IMR-90 (cell line): ENCODE measurements at regions not wholly inside any gene's neighbourhood (a gene's known extent, or its start where the extent isn't known, plus 50 kb on each side); places are given as distances from the start of the nearest gene placed in this dataset.

Experiments used
- ATAC-seq: fragments of 200-7000 bp; cut with Tn5 transposase; 2 replicates; pipeline ENCODE4 v1.9.1; 2020; ENCODE audit warnings: low read depth, mild to moderate bottlenecking, moderate library complexity
- BruUV-seq: library from RNA; stranded (reverse); fragments of 400-500 nt; replicated peaks from 2 replicates; lab custom pipeline; 2021; lab: Mats Ljungman, UMichigan
- CTCF ChIA-PET: fragments of 300-600 bp; formaldehyde crosslinking; extraction: SDS; loops from one replicate; lab custom pipeline; 2021; ENCODE audit warnings: antibody characterized with exemption; lab: Yijun Ruan, JAX
- POLR2A ChIA-PET: fragments of 300-600 bp; sonication (Branson Sonifier 250); formaldehyde crosslinking; loops from one replicate; lab custom pipeline; 2022; ENCODE audit warnings: antibody characterized with exemption; ENCODE audit not compliant: unreplicated experiment; lab: Charles Lee
- DNase-seq: peaks from one replicate; pipeline ENCODE4 v3.0.0; 2013
- H2AFZ ChIP-seq: replicated peaks from 2 replicates; pipeline ENCODE3; 2013; ENCODE audit warnings: low read length, mild to moderate bottlenecking; ENCODE audit not compliant: poor library complexity
- H2AK5ac ChIP-seq: 2 replicates; pipeline ENCODE4 v1.6.1; 2013; ENCODE audit warnings: low read depth, low read length, inconsistent platforms
- H2AK9ac ChIP-seq: replicated peaks from 2 replicates; pipeline ENCODE3; 2013; ENCODE audit warnings: mild to moderate bottlenecking, low read depth, low read length, moderate library complexity; ENCODE audit not compliant: poor library complexity
- H2BK120ac ChIP-seq: 2 replicates; pipeline ENCODE4 v1.6.1; 2013; ENCODE audit warnings: low read depth, low read length, inconsistent platforms
- H2BK15ac ChIP-seq: 3 replicates; pipeline ENCODE4 v1.6.1; 2013; ENCODE audit warnings: low read depth, low read length, inconsistent platforms
- H2BK20ac ChIP-seq: 2 replicates; pipeline ENCODE4 v1.6.1; 2013; ENCODE audit warnings: low read depth, mild to moderate bottlenecking, inconsistent platforms, low read length, moderate library complexity
- H2BK5ac ChIP-seq: 2 replicates; pipeline ENCODE4 v1.6.1; 2013; ENCODE audit warnings: mild to moderate bottlenecking, low read depth, low read length, inconsistent platforms; ENCODE audit not compliant: poor library complexity, severe bottlenecking
- H3K14ac ChIP-seq: replicated peaks from 2 replicates; pipeline ENCODE4 v1.6.1; 2013; ENCODE audit warnings: low read depth, low read length, inconsistent platforms
- H3K18ac ChIP-seq: 2 replicates; pipeline ENCODE4 v1.6.1; 2013; ENCODE audit warnings: low read depth, low read length, control low read depth
- H3K23ac ChIP-seq: 2 replicates; pipeline ENCODE4 v1.6.1; 2013; ENCODE audit warnings: low read depth, low read length, inconsistent platforms
- H3K27ac ChIP-seq: 2 replicates; pipeline ENCODE4 v1.5.1; 2013; ENCODE audit warnings: mild to moderate bottlenecking, control low read depth, low read length; ENCODE audit not compliant: insufficient read depth
- H3K27me3 ChIP-seq: 2 replicates; pipeline ENCODE4 v1.6.1; 2013; ENCODE audit warnings: low read length; ENCODE audit not compliant: control insufficient read depth, insufficient read depth
- H3K36me3 ChIP-seq: 2 replicates; pipeline ENCODE4 v1.6.1; 2013; ENCODE audit warnings: low read length, mixed read lengths; ENCODE audit not compliant: control insufficient read depth, insufficient read depth
- H3K4ac ChIP-seq: 2 replicates; pipeline ENCODE4 v1.6.1; 2013; ENCODE audit warnings: low read depth, low read length, inconsistent platforms
- H3K4me1 ChIP-seq: 2 replicates; pipeline ENCODE4 v1.6.1; 2013; ENCODE audit warnings: low read length, mixed read lengths; ENCODE audit not compliant: control insufficient read depth, insufficient read depth
- H3K4me2 ChIP-seq: 2 replicates; pipeline ENCODE4 v1.6.1; 2013; ENCODE audit warnings: low read depth, mild to moderate bottlenecking, control low read depth, low read length, moderate library complexity
- H3K4me3 ChIP-seq: 2 replicates; pipeline ENCODE4 v1.5.1; 2013; ENCODE audit warnings: low read depth, mild to moderate bottlenecking, control low read depth, low read length, moderate library complexity; ENCODE audit not compliant: insufficient read depth
- H3K56ac ChIP-seq: 2 replicates; pipeline ENCODE4 v1.6.1; 2013; ENCODE audit warnings: low read length, inconsistent platforms; ENCODE audit not compliant: insufficient read depth; ENCODE audit errors: extremely low read depth
- H3K79me1 ChIP-seq, 2 experiments: 2 replicates each; pipeline ENCODE4 v1.6.1; 2013; ENCODE audit warnings: low read length in 2 of 2, inconsistent platforms in 1 of 2, low read depth in 1 of 2
- H3K9ac ChIP-seq: 2 replicates; pipeline ENCODE4 v1.6.1; 2013; ENCODE audit warnings: low read depth, low read length, control low read depth
- H3K9me1 ChIP-seq: 2 replicates; pipeline ENCODE4 v1.6.1; 2013; ENCODE audit warnings: low read length, inconsistent platforms; ENCODE audit not compliant: insufficient read depth
- H3K9me3 ChIP-seq: 2 replicates; pipeline ENCODE4 v1.6.1; 2013; ENCODE audit warnings: low read length; ENCODE audit not compliant: control insufficient read depth, insufficient read depth
- H4K20me1 ChIP-seq: 2 replicates; pipeline ENCODE4 v1.6.1; 2013; ENCODE audit warnings: low read length, inconsistent platforms; ENCODE audit not compliant: insufficient read depth
- H4K5ac ChIP-seq: 2 replicates; pipeline ENCODE4 v1.6.1; 2013; ENCODE audit warnings: mild to moderate bottlenecking, low read depth, low read length, control low read depth
- H4K8ac ChIP-seq, 2 experiments: 2 replicates each; pipeline ENCODE4 v1.6.1; 2013; ENCODE audit warnings: low read depth in 2 of 2, low read length in 2 of 2, control low read depth in 1 of 2, inconsistent platforms in 1 of 2
- H4K91ac ChIP-seq: 2 replicates; pipeline ENCODE4 v1.6.1; 2013; ENCODE audit warnings: low read depth, low read length, inconsistent platforms; ENCODE audit not compliant: insufficient read depth
- BHLHE40 ChIP-seq: fragments of 150-350 bp; IDR thresholded peaks from 2 replicates; pipeline ENCODE4 v1.6.1; 2016; ENCODE audit warnings: mild to moderate bottlenecking, low read depth, low read length
- CEBPB ChIP-seq: IDR thresholded peaks from 2 replicates; pipeline ENCODE4 v1.6.1; 2012; ENCODE audit warnings: low read depth, low read length, improper control_type of control experiment
- CHD1 ChIP-seq: IDR thresholded peaks from 2 replicates; pipeline ENCODE4 v1.6.1; 2012; ENCODE audit warnings: low read depth, low read length, improper control_type of control experiment
- MAFK ChIP-seq: IDR thresholded peaks from 2 replicates; pipeline ENCODE4 v1.6.1; 2012; ENCODE audit warnings: low read depth, low read length, improper control_type of control experiment
- MAZ ChIP-seq: IDR thresholded peaks from 2 replicates; pipeline ENCODE4 v1.6.1; 2012; ENCODE audit warnings: low read depth, mild to moderate bottlenecking, low read length, improper control_type of control experiment, moderate library complexity, borderline replicate concordance
- MXI1 ChIP-seq: IDR thresholded peaks from 2 replicates; pipeline ENCODE4 v1.6.1; 2012; ENCODE audit warnings: low read depth, mild to moderate bottlenecking, low read length, moderate library complexity, borderline replicate concordance
- NFE2L2 ChIP-seq: fragments of 150-350 bp; IDR thresholded peaks from 2 replicates; pipeline ENCODE4 v1.6.1; 2016; ENCODE audit warnings: low read depth, mild to moderate bottlenecking, low read length
- POLR2A ChIP-seq: IDR thresholded peaks from 2 replicates; pipeline ENCODE4 v1.6.1; 2012; ENCODE audit warnings: mild to moderate bottlenecking, low read depth, low read length
- RAD21 ChIP-seq: IDR thresholded peaks from 2 replicates; pipeline ENCODE4 v1.6.1; 2012; ENCODE audit warnings: low read length, improper control_type of control experiment
- RCOR1 ChIP-seq: IDR thresholded peaks from 2 replicates; pipeline ENCODE4 v1.6.1; 2012; ENCODE audit warnings: mild to moderate bottlenecking, low read length, improper control_type of control experiment; ENCODE audit not compliant: insufficient replicate concordance
- RFX5 ChIP-seq: IDR thresholded peaks from 2 replicates; pipeline ENCODE4 v1.8.0; 2012; ENCODE audit warnings: low read depth, mild to moderate bottlenecking, low read length, moderate library complexity
- SMC3 ChIP-seq: fragments of 150-350 bp; IDR thresholded peaks from 2 replicates; pipeline ENCODE4 v1.6.1; 2016; ENCODE audit warnings: low read depth, mild to moderate bottlenecking, antibody characterized with exemption, low read length, moderate library complexity
- WGBS, 2 experiments: methylation state at CpG; one replicate each; pipeline versions ENCODE4 v1.1.5 to v1.1.7; 2013; ENCODE audit warnings: missing lambda C conversion rate in 2 of 2; ENCODE audit not compliant: insufficient read length in 1 of 2; ENCODE audit errors: extremely low coverage in 2 of 2; 5-methylcytosine and 5-hydroxymethylcytosine counted together
- dilution Hi-C: fragments of 300-500 bp; cut with HindIII; formaldehyde crosslinking; loops from one replicate; pipeline ENCODE4 v1.14.3; 2018; ENCODE audit warnings: low sequenced_read_pairs; ENCODE audit not compliant: unreplicated experiment
- in situ Hi-C: fragments of 300-500 bp; cut with MboI; formaldehyde crosslinking; loops from 3 replicates; pipeline ENCODE4 v1.14.3; 2019; ENCODE audit warnings: low sequenced_read_pairs, inconsistent platforms, mixed read lengths
- intact Hi-C: fragments of 100-400 bp; cut with micrococcal nuclease; formaldehyde crosslinking; loops from 2 replicates; pipeline ENCODE4 v1.10.0; 2022
- TF ChIP-seq, protein P1 (sequence below): fragments of 150-350 bp; IDR thresholded peaks from 2 replicates; pipeline ENCODE4 v1.6.1; 2017; ENCODE audit warnings: mild to moderate bottlenecking, antibody characterized with exemption, low read length, low read depth
- TF ChIP-seq, protein P2 (sequence below): conservative IDR thresholded peaks from 2 replicates; pipeline ENCODE4 v1.5.1; 2012; ENCODE audit warnings: mild to moderate bottlenecking, low read depth, low read length, improper control_type of control experiment

DNA sequence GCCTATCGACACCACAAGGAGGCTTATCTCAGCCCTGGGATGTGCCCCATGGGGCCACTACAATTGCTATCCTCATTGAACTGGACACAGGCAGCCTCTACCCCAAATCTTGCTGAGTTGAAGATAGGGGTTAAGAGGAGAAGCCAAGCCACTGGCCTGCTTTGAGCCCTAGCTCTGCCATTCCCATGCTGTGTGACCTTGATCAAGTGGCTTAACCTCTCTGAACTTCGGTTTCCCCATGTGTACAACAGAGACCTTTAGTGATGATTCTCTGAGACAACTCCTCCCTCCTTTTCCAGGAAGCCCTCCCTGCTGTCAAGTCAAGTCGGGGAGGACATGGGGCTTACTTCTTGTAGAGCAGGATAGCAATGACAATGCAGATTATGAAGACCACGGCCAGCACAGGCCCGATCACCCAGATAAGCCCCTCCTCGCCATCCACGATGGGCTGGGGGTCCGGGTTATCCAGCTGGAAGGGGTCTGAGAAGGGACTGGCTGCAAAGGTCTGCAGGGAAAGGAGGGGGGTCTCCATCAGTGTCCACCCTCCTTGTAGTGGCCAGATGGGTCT lies 121.6 kb downstream of the PTPRS start:
- POLR2A ChIA-PET: no interaction called here
- H2AFZ ChIP-seq: no peak overlapping the region
- H2BK20ac ChIP-seq: no peak overlapping the region
- H3K4me1 ChIP-seq: no peaks in the 10 kb centered on the region
- no peak overlapping the region for H3K4me2 ChIP-seq
- peaks cover 78% of the 10 kb centered on the region for H3K36me3 ChIP-seq
- H3K56ac ChIP-seq: no peak overlapping the region
- TF ChIP-seq MXI1 (no peak), RAD21 (no peak), RCOR1 (no peak), MAFK (no peak), NFE2L2 (no peak), SMC3 (no peak), MAZ (no peak), RFX5 (no peak), CHD1 (no peak), BHLHE40 (no peak), POLR2A (no peak), CEBPB (no peak)
- TF ChIP-seq, protein P1, sequence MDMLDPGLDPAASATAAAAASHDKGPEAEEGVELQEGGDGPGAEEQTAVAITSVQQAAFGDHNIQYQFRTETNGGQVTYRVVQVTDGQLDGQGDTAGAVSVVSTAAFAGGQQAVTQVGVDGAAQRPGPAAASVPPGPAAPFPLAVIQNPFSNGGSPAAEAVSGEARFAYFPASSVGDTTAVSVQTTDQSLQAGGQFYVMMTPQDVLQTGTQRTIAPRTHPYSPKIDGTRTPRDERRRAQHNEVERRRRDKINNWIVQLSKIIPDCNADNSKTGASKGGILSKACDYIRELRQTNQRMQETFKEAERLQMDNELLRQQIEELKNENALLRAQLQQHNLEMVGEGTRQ: no peak
- TF ChIP-seq, protein P2, sequence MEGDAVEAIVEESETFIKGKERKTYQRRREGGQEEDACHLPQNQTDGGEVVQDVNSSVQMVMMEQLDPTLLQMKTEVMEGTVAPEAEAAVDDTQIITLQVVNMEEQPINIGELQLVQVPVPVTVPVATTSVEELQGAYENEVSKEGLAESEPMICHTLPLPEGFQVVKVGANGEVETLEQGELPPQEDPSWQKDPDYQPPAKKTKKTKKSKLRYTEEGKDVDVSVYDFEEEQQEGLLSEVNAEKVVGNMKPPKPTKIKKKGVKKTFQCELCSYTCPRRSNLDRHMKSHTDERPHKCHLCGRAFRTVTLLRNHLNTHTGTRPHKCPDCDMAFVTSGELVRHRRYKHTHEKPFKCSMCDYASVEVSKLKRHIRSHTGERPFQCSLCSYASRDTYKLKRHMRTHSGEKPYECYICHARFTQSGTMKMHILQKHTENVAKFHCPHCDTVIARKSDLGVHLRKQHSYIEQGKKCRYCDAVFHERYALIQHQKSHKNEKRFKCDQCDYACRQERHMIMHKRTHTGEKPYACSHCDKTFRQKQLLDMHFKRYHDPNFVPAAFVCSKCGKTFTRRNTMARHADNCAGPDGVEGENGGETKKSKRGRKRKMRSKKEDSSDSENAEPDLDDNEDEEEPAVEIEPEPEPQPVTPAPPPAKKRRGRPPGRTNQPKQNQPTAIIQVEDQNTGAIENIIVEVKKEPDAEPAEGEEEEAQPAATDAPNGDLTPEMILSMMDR: no peak
- no peak overlapping the region for H2BK120ac ChIP-seq
- no peak for ATAC-seq
- no peak overlapping the region for H3K9ac ChIP-seq
- H3K9me3 ChIP-seq: no peaks in the 10 kb centered on the region
- no peaks in the 10 kb centered on the region for H4K20me1 ChIP-seq
- dilution Hi-C loops (no loop called here), intact Hi-C loops (no loop called here), in situ Hi-C loops (no loop called here)
- no peak overlapping the region for H3K18ac ChIP-seq
- H4K8ac ChIP-seq: no peak overlapping the region
- no peak overlapping the region for H2BK5ac ChIP-seq
- H4K5ac ChIP-seq: no peak overlapping the region
- H3K27me3 ChIP-seq: no peaks in the 10 kb centered on the region
- TSS peak; percentile 11 for BruUV-seq
- no peak for DNase-seq
- no peak overlapping the region for H3K14ac ChIP-seq
- no peak overlapping the region for H2AK9ac ChIP-seq
- no peak overlapping the region for H3K27ac ChIP-seq
- 100% methylated on average over 1 of the region's 8 CpGs; no CpG with 5 or more reads in 1 of the 2 experiments for WGBS, 2 experiments
- peaks cover 6% of the 10 kb centered on the region for H3K9me1 ChIP-seq
- H2BK15ac ChIP-seq: no peak overlapping the region
- H2AK5ac ChIP-seq: no peak overlapping the region
- H3K23ac ChIP-seq: no peak overlapping the region
- no peaks in the 10 kb centered on the region for H3K79me1 ChIP-seq
- CTCF ChIA-PET: no interaction called here
- no peak overlapping the region for H3K4ac ChIP-seq
- no peak overlapping the region for H4K91ac ChIP-seq
- H3K4me3 ChIP-seq: no peak overlapping the region
